Stimulated activated CD4-positive, alpha-beta T cell treated with anti-CD3 and anti-CD28 coated beads, Interleukin-2, amount 100 ng/mL, for 48 hours (primary cell): ENCODE measurements at regions not wholly inside any gene's neighbourhood (a gene's known extent, or its start where the extent isn't known, plus 50 kb on each side); places are given as distances from the start of the nearest gene placed in this dataset.

Experiments used
- DNase-seq, 2 donors: peaks; one replicate each; pipeline ENCODE4 v3.0.0-alpha.2; 2020

DNA sequence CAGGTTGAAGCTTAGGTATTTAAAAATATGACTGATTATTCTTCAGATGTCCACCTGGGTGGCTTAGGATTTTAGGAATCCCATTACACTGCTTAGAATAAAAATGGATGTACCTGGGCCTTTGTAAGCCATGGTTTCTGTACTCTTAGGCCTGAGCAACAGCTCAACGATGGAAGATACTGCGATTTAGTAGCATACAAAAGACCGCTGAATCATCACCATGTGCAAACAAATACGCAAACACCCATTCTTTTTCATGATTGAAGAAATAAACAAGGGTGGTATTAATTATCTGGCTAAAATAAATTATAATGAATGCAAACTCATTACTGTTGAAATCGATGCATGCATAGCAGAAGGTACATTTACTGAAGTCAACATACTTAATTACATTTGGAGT is 188.9 kb downstream of the ZNF330 start:
- DNase-seq: no peak

DNA sequence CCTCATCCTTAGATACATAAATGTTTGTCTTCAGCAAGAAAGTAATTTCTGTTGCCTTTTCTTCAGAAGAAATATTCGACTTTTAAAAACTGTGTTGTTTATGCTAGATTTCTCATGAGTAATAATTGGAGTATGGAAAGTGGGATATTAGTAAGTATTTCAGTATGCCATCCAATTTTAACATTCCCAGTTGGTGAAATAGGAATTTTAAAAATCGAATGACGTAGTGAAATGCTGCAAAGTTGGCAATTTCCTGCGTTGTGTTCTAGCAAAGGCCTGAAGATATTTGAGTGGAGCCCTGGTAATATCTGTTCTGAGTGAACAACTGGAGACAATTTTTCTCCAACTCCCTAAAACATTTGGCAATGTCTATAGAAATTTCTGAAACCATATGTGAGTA is 190.1 kb downstream of the ZNF330 start:
- DNase-seq: no peak

DNA sequence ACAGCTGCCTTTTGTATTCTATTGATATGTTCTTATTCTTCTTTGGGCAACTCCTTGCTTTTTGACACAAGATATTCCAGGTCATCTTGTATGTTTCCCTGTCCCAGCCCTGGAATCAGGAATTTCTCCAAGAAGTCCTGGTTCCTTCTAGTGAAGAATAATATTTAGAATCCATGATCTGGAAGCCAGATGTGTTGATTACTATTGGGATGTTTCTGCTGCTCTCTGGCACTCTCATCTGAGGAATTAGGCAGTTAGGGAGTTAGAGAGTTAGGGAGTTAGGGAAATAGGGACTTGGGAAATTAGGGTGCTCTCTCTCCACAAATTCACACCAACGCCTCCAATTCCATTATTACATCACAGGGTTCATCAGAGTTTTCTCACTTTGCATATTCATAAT is 191.2 kb downstream of the ZNF330 start:
- DNase-seq: no peak

DNA sequence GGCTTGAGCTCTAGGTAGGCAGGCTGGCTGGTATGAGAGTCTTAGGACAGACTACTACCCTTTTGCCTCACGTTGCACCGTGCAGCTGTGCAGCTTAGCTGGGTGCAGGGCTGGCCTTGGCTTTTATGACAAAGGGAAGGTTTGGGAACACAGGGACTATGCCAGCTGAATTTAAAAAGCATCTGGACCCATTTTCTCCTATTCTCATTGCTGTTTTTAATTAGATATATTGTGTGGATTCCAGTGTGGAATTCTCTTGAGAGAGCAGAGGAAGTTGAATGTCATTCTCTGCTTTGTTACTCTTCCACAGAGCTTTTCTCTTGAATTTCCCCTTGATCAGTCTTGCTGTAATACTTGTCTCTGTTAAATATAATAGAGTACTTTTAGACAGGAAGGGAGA is 192.7 kb downstream of the ZNF330 start:
- no peak for DNase-seq

DNA sequence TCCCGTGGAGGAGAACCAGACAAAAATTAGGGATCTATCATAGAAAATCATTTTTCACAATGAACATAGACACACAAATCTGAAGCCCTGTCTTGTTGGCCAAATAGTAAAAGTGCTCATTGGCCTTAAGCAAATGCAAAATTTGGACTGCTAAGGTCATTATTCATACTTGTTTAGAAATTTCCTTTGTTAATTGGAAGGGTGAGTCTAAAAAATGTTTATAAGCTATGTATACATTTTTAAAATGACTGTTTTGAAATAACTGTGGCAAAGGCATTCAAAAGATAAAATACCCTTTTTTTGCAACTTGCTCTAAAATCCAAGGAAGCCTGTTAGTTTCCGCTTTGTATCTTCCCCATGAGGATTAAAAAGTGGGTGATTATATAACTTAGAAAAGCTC is 195.0 kb downstream of the ZNF330 start:
- DNase-seq: no peak

DNA sequence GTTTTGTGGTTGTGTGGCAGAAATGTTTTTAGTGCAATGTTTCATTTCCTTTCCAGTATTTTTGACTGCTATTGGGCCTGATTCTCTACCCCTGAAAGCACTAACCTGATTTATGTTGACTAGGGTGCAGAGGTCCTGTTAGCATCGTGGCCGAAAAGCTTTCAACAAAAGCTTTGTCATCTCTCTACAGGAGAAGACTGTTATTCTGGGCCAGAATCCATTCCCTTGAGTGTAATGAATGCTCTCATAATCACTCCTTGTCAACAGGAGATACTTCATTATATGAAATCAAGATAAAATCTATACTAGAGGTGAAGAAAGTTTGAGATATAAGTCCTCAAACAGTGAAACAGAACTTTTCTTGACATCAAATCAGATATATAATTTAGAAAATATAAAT is 195.5 kb downstream of the ZNF330 start:
- no peak for DNase-seq

DNA sequence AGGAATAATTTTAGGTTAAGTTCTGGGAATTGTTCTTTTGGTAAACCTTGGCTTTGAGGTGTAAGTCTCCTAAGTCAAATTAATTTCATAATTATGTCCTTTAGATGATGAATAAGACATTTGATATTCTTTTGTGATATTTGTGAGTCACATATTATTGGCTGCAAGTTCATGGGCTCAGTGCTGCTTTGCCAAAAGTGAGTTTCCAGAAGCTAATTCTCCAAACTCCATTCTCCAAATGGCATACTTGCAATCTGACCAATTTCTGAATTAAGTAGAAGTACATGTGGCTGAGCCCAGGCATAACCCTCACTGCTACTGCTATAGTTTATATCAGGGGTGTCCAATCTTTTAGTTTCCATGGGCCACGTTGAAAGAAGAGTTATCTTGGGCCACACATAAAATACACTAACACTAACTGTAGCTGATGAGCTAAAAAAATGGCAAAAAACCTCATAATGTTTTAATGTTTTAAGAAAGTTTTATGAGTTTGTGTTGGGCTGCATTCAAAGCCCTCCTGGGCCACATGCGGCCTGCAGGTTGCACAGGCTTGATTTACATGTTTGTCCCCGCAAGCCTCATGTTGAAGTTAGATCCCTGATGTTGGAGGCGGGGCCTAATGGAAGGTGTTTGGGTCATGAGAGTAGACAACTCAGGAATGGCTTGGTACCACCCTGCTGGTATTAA is 196.1 kb downstream of the ZNF330 start:
- no peak for DNase-seq

DNA sequence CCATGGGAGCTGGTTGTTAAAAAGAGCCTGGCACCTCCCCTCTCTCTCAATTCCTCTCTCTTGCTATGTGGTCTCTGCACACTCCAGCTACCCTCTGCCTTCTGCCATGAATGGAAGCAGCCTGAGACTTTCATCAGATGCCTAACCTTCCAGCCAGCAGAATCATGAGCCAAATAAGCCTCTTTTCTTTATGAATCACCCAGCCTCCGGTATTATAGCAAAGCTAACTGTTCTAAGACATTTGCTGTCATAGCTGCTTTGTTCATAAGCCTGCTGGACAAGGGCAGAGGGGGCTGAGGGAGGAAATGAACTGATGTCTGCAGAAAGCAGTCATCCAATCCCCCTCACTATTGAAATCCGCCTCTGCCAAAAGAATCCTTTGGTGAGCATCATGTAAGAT is 196.7 kb downstream of the ZNF330 start:
- DNase-seq: no peak

DNA sequence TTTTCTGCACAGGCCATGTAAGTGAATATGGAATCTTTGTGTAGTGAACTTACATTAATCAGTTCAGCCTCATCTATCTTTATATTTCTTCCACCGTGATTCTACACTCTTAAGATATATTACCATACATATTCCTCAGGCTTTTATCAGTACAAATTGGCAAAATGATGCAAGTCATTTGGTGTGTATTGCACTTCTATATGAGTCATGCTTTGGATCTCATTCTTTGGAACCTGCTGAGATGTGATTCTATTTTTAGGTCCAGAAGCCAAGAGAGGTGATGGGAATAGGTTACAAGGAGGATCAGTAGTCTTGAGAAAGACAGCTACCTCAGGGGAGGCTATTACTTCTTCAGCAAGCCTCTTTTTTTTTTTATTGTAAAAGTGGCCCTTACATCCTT is 204.4 kb downstream of the ZNF330 start:
- no peak for DNase-seq

DNA sequence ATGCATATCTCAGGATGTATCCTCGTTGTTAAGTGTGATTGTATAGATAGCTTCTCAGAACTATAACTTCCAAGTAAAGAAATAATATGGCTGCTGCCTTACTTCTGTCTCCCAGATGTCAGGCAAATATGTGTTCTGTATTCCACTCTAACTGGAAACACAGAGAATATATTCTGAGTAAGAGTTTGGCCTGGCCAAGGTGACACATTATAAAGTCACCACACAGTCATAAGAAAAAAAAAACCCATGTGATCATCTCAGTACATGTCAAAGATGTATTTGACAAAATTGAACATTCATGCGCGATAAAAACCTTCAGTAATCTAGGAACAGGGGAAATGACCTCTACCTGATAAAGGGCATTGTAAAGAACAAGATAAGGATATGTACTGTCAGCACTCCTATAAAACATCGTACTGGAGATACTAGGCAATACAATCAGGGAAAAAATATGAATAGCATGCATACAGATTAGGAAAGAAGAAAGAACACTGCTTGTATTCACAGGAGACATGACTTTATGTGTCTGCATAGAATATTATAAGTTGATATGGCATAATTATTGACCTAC is 207.1 kb downstream of the ZNF330 start:
- no peak for DNase-seq

DNA sequence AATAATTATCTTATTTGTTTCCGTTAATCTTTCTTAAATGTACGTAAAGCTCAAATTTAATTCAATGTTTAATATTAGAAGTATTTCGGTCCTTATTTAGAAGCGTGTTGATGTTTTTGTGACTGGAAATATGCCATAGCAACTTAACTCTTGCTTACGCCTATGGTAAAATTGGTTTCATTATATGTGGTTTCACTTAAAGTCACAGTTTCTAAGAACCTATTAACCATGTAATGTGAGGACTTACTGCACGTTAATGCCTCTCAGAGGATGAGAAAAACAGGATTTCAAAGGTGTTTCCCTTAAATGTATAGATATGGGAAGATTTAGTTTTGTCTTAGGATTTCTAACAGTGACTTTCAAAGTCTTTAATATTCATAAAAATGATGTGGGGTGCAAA is 206.4 kb upstream of the IL15 start:
- no peak for DNase-seq

DNA sequence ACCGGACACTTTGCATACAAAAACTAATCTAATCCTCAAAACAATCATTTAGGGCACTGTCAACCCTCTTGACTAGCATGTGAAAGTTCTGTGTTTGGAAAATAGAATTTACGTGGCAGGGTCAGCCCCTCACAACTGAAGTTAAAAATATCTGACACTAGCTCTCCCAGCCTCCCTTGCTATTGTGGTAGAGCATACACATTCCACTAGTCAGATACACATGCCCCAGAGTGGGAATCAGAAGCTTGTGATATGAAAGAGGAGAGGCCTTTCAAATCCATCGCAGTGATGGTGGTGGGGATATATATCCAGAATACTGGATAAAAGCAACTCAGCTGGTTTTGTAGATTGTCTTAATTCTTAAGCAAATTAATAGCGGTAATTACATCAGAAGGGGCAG is 205.7 kb upstream of the IL15 start:
- no peak for DNase-seq

DNA sequence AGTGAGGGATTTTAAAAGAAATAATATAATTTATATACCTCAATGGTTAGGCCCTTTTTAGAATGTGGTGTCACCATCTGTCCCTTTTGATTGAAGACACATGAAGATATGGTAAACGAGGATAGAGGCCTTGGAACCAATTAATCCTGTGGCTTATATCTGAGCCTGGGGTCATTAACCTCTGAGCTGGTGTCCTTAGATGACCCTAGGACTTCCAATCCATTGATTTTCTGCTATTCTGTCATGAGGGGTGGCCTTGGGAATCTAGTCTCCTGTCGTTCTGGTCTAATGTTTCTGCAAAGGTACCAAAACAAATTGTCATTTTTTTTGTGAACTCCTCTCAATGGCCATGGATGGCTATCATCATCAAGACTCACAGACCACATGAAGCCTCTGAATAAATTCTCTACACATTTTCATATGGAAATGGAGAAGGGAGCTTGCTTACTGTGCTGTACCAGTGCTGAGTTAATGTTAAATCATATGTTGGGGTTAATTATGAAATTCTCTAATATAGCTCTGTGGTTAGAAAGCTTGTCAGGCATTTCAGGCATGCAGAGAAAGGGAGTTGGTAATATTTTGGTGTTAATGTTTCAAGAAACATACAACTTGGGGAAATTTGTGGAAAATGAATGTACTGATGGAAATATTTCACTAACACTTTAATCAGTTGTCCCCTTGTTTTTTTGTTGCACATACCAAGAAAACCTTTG is 204.2 kb upstream of the IL15 start:
- no peak for DNase-seq

DNA sequence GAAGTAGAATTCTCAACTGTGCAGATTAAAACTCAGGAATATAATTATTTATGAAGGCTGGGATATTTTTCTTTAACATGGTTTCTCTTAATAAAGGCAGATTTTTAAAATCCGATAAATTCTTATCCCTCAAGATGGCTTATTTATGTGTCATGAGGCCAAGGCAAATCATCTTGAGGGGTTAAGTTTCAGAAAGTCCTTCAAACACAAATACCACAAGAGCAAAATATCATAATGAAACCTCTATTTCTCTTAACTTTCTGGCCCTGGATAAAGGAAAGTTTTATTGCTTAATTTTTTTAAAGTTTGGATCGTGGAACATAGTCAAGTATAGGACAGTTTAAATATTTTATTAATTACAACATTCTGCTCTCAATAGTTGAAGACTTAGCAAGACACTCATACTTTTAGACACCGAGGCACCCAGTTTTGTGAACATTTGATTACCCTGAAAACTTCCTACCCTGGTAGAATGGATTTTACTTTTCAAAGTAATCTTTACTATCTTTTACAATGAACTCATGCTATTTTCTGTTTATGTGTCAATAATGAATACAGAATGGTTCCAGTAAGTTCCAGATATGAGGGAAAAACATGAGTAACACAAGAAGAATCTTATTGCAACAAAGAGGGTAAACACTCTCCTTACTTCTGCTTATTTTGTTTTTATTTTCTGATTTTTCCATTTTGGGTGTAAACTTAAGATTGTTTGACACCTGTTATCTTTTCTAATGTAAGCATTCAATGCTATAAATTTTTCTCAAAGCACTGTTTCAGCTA is 200.7 kb upstream of the IL15 start:
- no peak for DNase-seq

DNA sequence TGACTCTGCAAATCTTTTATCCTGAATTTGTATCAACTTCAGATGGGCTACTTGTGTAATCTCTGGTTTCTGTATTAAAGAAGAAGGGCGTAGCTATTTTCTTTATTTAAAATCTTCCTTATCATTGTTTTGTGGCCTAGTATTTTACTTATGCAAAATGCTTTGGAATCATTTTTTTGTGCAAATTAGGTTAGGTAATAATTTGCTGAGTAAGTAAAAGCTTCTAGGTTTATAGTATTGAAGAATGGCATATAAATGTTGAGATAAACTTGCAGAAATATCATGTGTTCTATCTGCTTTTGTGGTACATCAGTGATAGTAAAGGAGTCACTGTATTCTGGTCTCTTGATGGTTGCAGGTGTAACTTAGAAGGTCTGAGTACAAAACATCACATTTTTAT is 197.2 kb upstream of the IL15 start:
- no peak for DNase-seq

DNA sequence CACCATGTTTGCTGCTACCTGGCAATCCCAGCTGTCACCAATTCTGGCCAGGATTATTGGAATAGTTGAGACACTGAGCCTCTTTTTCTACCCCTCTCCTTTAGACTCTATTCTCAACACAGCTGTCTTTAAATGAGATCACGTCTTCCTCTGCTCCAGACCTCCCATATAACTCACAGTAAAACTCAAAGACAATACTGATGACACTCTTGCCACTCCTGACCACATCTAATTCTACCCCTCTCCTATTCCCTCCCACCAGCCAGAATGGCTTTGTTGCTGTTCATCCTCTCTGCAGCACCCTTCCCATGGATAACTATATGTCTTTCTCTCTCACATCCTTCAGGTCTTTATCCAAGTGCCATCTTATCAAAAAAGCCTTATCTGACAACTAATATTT is 188.6 kb upstream of the IL15 start:
- no peak for DNase-seq

DNA sequence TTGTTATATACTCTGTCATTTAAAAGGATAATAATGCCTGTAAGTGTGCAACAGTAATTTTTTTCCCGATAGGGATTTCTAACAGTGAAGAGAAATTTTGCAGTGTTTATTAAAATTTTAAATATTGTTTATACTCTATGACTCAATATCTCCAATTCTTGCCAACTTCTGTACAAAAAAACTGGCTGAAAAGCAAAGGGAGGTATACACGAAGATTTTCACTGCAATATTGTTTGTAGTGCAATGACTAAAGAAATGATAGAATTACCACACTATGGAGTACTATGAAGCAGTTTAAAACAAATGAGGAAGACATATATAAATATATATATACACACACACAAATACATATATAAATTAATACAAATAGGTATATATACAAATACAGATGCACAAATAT is 187.9 kb upstream of the IL15 start:
- DNase-seq: no peak

DNA sequence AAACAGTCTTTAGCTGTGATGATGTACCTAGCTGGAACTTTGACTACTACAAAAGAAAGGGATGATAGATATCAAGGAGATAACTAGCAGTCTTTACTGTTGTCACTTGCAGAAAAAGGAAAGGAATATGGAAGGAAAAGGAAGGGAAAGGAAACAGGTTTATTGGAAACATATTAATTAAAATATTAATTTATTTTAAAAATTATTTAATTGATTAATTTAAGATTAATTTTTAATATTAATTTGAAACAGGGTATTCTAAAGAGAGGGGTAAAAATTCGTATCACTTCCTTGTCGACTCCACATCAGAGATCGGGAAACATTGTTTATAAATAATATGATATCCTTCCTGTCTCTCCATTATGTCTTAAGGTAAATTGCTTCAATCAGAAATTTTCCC is 186.5 kb upstream of the IL15 start:
- DNase-seq: no peak

DNA sequence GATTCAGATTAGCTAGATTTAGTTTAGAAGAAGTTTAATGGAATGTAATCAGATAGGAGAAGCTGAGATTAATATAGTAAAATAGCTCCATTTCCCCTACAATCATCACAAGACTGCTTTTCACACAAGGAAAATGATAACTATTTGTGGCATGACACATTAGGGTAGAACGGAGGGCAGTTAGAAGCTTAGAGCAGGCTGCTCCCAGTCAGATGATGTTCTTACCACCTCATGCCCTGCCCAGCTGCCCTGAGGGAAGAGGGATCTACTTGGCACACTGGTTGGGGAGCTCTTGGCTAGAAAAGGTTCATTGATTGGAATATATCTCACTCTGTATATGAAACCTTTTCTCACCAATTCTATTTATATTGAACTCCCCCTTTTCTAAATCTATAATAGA is 180.7 kb upstream of the IL15 start:
- DNase-seq: no peak

DNA sequence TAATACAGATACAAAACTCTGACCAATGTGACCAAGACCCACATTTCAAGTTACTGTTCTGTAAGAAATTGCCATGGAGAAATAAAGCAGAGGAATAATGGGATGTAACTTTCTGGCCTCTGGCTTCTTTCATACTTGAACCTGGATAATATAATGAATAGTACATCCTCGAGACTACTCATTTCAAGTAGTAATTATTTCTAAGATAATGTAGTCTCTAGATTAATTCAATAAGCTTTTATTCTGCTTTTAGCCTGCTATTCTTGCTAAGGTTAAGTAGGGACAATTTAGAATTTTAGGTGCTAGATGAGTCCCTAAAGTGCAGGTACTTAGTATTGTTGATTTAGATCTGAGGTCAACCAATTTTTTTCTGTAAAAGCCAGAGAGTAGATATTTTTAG is 178.7 kb upstream of the IL15 start:
- no peak for DNase-seq

DNA sequence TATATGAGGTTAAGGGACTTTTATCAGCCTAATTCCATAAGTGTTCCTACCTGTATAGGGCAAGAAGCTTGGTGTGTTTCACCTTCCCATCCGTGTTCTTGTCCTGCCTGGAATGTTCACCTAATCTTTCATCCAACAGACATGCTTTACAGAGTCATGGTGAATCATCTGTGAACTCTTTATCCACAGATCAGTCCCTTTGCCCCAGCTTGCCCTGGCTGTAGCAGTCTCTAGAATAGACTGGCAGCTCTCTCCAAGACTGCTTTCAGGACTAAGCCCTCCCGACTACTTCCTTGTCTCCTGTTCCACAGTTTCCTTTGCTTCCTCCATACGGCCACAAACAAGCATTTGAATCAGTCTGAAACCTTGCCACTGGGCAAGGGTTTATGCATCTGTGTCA is 177.9 kb upstream of the IL15 start:
- no peak for DNase-seq

DNA sequence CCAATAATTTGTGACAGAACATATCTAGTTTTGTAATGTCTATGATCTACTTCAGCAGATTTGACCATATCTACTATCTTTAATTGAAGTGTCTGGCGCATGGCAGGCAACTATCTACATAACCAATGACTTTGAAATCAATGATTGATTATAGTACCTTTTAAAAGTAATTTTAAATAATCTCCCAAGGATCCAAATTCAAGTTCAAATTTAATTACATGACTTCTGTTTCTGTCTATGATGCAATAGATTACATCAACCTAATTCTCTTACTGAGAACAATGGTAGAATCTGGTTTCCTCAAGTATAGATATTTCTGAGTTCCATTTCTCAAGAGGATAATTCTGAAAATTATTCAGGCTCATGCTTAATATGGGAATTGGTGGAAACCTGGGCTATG is 177.4 kb upstream of the IL15 start:
- no peak for DNase-seq

DNA sequence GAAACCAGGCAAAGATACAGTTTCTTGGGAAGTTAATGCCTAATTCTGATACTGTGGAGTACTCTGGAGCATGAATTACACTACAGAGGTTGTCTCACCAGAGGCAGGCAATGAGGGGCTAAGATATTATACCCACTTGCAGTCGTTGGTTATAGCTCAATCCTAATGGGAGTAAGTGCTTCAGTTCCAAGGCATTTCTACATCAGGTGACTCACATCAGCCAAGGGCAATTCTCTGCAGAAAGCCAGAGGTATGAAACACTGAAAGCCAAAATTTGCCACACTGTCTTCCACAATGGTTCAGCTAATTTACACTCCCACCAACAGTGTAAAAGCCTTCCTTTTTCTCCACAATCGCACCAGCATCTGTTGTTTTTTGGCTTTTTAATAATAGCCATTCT is 174.0 kb upstream of the IL15 start:
- no peak for DNase-seq

DNA sequence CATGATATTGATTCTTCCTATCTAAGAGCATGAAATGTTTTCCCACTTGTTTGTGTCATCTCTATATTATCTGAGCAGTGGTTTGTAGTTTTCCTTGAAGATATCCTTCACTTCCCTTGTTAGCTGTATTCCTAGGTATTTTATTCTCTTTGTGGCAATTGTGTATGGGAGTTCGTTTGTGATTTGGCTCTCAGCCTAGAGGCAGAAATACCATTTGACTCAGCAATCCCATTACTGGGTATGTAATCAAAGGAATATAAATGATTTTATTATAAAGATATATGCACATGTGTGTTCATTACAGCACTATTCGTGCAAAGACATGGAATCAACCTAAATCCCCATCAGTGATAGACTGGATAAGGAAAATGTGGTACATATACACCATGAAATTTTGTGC is 172.7 kb upstream of the IL15 start:
- DNase-seq: no peak
